ENCODE measurements at regions not wholly inside any gene's neighbourhood (a gene's known extent, or its start where the extent isn't known, plus 50 kb on each side); places are given as distances from the start of the nearest gene placed in this dataset.

GRCh38 chrX:34778916-34779315 lies 121.8 kb upstream of the TMEM47 start:
- DNase-seq (ENCODE audit: low spot score) = no peak
- TF ChIP-seq CTCF (IDR thresholded peaks at IDR 0.05; ENCODE audit: extremely low read depth, insufficient read depth, missing control alignments) = no peak
- in situ Hi-C loops (cut with MboI; ENCODE audit: low pct_unique_long_range_greater_than_20kb, low sequenced_read_pairs, unreplicated experiment) = no loop called here

- no peak for DNase-seq (ENCODE audit: low spot score)
- in situ Hi-C loops (cut with MboI; ENCODE audit: low pct_unique_long_range_greater_than_20kb, low sequenced_read_pairs, unreplicated experiment) = no loop called here
- no peak for TF ChIP-seq CTCF (IDR thresholded peaks at IDR 0.05; ENCODE audit: extremely low read depth, insufficient read depth, missing control alignments)
Observed at GRCh38 chrX:34790026-34790425, 132.9 kb upstream of the TMEM47 start.

DNA sequence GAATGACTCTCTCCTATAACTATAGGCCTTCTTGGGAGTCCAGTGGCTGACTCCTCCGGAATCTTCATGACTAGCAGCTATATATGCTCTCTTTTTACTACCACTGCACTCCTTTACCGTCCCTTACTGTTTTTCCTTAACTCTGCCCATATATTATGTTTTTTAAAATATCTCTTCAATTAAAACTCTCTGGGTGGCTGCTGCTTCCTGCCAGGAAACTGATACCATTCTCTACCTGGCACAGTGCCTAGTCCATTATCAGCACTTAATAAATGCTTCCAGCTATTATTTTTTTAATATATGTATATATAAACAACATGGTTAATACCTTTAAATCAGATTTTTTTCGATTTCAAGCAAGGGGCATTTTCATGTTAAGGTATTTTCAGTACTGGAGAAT lies 136.6 kb upstream of the FAM47B start:
- DNase-seq (ENCODE audit: low spot score) = no peak
- in situ Hi-C loops (cut with MboI; ENCODE audit: low pct_unique_long_range_greater_than_20kb, low sequenced_read_pairs, unreplicated experiment) = loop anchor here (25.0 kb wide), 1 partner anchor 106 kb away; no protein-coding TSS in a partner anchor
- no peak for TF ChIP-seq CTCF (IDR thresholded peaks at IDR 0.05; ENCODE audit: extremely low read depth, insufficient read depth, missing control alignments)

DNA sequence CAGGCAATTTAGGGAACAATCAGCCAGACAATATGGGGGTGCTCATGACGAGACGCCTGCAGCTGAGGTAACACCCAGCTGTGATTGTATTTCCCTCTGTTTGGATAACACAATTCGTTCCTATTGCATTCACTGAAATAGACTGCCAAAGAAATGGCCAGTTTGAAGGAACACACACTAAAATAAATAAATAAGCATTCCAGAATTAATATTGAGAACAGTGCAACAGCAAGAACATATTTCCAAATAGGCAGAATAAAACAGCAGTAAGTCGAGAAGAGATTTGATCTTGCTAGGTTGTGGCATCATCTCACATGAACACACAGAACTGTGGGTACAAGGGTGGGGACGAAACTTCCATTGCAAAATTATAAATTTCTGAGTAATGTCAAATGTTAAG lies 133.5 kb upstream of the FAM47B start:
- no peak for TF ChIP-seq CTCF (IDR thresholded peaks at IDR 0.05; ENCODE audit: extremely low read depth, insufficient read depth, missing control alignments)
- in situ Hi-C loops (cut with MboI; ENCODE audit: low pct_unique_long_range_greater_than_20kb, low sequenced_read_pairs, unreplicated experiment) = loop anchor here (25.0 kb wide), 1 partner anchor 103 kb away; no protein-coding TSS in a partner anchor
- DNase-seq (ENCODE audit: low spot score) = no peak

DNA sequence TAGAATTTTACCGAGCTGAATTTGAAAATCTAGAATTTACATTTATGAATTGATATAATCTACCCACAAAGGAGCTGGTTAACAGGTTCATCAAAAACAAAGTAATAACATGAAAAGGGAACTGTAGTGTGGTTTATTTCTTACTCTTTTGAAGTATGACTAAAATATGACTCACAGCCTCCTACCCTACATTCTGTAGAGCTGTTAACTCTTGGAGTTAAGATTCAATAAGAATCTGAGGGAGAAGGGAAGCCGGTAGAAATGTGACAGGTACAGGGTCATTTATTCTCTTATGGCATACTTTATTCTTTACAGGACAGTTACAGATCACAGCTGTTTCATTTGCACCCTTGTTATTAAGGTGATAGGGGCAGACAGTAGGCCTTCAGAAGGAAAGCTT lies 132.2 kb upstream of the FAM47B start:
- no peak for DNase-seq (ENCODE audit: low spot score)

DNA sequence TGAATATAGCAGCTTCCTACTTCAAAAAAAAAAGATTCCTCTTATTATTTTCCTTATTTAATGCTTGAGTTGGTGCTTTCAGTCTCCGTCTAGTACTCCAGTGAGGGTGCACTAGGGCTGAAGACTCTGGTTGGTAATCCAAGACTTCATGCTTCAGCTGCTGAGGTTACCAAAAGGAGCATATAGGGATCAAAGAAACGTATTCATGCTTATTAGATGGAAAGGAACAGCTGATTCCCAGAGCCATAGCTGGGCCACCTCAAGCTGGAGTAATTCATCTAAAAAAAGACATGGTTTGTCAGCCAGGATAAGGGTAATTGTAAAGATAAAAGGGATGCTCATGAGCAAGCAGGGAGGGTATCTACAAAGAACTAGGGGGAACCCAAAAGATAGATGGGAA lies 131.7 kb upstream of the FAM47B start:
- DNase-seq (ENCODE audit: low spot score) = no peak
- in situ Hi-C loops (cut with MboI; ENCODE audit: low pct_unique_long_range_greater_than_20kb, low sequenced_read_pairs, unreplicated experiment) = loop anchor here (25.0 kb wide), 1 partner anchor 101 kb away; no protein-coding TSS in a partner anchor
- TF ChIP-seq CTCF (IDR thresholded peaks at IDR 0.05; ENCODE audit: extremely low read depth, insufficient read depth, missing control alignments) = no peak

More for the DNA sequence above, 132.2 kb upstream of the FAM47B start:
- in situ Hi-C loops (cut with MboI; ENCODE audit: low pct_unique_long_range_greater_than_20kb, low sequenced_read_pairs, unreplicated experiment) = loop anchor here (25.0 kb wide), 1 partner anchor 102 kb away; no protein-coding TSS in a partner anchor
- TF ChIP-seq CTCF (IDR thresholded peaks at IDR 0.05; ENCODE audit: extremely low read depth, insufficient read depth, missing control alignments) = no peak

- DNase-seq (ENCODE audit: low spot score) = no peak
- in situ Hi-C loops (cut with MboI; ENCODE audit: low pct_unique_long_range_greater_than_20kb, low sequenced_read_pairs, unreplicated experiment) = loop anchor here (25.0 kb wide), 1 partner anchor 99 kb away; no protein-coding TSS in a partner anchor
- TF ChIP-seq CTCF (IDR thresholded peaks at IDR 0.05; ENCODE audit: extremely low read depth, insufficient read depth, missing control alignments) = no peak
Observed at GRCh38 chrX:34813618-34814017, 129.0 kb upstream of the FAM47B start.
